Upper lobe of right lung (tissue), 1 donor: ENCODE measurements at regions not wholly inside any gene's neighbourhood (a gene's known extent, or its start where the extent isn't known, plus 50 kb on each side); places are given as distances from the start of the nearest gene placed in this dataset.

Experiments used
- ATAC-seq: fragments of 200-7000 bp; cut with Tn5 transposase; one replicate; pipeline ENCODE4 v1.9.1; 2020; ENCODE audit warnings: mild to moderate bottlenecking, moderate library complexity
- DNase-seq: peaks from one replicate; pipeline ENCODE4 v3.0.0-alpha.2; 2020
- H3K27ac ChIP-seq: fragments of 200-600 bp; one replicate; pipeline ENCODE4 v1.8.0; 2022
- H3K27me3 ChIP-seq: fragments of 200-600 bp; one replicate; pipeline ENCODE4 v1.8.0; 2022; ENCODE audit warnings: mild to moderate bottlenecking
- H3K36me3 ChIP-seq: fragments of 200-600 bp; one replicate; pipeline ENCODE4 v1.8.0; 2022
- H3K4me1 ChIP-seq: fragments of 200-600 bp; one replicate; pipeline ENCODE4 v1.8.0; 2022
- H3K4me3 ChIP-seq: fragments of 200-600 bp; one replicate; pipeline ENCODE4 v1.8.0; 2022; ENCODE audit warnings: mild to moderate bottlenecking
- H3K9me3 ChIP-seq: fragments of 200-600 bp; one replicate; pipeline ENCODE4 v1.8.0; 2022
- intact Hi-C: fragments of 100-400 bp; cut with DNase I; formaldehyde crosslinking; loops from one replicate; pipeline ENCODE4 v1.11.0; 2022
- TF ChIP-seq, protein P1 (sequence below): fragments of 200-600 bp; IDR thresholded peaks from one replicate; pipeline ENCODE4 v1.8.0; 2022; ENCODE audit warnings: antibody characterized with exemption
- donor health status: DM: no; HTN: yes; CAD: no; lungs with severe emphysema.

DNA sequence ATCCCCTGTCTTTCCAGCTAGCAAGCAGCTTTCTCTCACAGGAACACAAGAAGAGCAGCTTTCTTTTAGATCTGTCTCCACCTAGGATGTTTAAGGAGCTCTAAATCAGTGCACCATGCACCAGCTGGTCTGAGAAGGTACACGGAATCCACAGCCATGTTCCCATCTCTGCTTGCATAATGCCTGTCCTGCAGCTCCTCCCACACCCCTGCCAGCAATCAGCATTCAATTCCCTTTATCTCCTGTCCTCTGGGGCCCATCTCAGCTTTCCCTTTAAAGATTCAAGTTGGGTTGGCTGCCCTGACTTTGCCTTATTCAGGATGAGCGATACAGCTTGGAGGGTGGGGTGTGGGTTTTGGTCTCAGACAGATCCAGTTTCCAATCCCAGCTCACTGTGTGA, 826.3 kb downstream of the BCL11B start:
- Histone ChIP-seq H3K27me3 (no peaks in the 10 kb centered on the region), H3K36me3 (no peaks in the 10 kb centered on the region), H3K4me3 (no peak overlapping the region), H3K9me3 (no peaks in the 10 kb centered on the region), H3K27ac (no peak overlapping the region), H3K4me1 (no peaks in the 10 kb centered on the region)
- TF ChIP-seq, protein P1, sequence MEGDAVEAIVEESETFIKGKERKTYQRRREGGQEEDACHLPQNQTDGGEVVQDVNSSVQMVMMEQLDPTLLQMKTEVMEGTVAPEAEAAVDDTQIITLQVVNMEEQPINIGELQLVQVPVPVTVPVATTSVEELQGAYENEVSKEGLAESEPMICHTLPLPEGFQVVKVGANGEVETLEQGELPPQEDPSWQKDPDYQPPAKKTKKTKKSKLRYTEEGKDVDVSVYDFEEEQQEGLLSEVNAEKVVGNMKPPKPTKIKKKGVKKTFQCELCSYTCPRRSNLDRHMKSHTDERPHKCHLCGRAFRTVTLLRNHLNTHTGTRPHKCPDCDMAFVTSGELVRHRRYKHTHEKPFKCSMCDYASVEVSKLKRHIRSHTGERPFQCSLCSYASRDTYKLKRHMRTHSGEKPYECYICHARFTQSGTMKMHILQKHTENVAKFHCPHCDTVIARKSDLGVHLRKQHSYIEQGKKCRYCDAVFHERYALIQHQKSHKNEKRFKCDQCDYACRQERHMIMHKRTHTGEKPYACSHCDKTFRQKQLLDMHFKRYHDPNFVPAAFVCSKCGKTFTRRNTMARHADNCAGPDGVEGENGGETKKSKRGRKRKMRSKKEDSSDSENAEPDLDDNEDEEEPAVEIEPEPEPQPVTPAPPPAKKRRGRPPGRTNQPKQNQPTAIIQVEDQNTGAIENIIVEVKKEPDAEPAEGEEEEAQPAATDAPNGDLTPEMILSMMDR, result no peak
- DNase-seq (no peak), ATAC-seq (no peak)
- intact Hi-C loops, result no loop called here

DNA sequence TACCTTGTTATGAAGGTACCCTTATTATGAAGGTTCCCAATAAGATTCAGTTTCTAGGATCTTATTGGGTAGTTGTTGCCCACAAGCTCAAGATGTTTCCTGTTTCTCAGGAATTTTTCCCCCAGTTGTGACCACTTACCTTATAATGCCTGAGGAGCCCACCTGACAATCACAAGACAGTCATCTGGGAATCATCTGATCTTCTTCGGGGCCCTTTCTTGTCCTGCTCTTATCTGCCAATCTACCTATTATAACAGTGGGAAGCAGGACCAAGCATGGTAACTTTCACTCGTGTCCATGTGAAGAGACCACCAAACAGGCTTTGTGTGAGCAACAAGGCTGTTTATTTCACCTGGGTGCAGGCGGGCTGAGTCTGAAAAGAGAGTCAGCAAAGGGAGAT, 825.5 kb downstream of the BCL11B start:
- no peak overlapping the region for H3K27ac ChIP-seq
- H3K27me3 ChIP-seq, result no peaks in the 10 kb centered on the region
- DNase-seq (no peak), ATAC-seq (no peak)
- H3K9me3 ChIP-seq, result no peaks in the 10 kb centered on the region
- H3K4me1 ChIP-seq, result no peaks in the 10 kb centered on the region
- TF ChIP-seq, protein P1, result no peak
- no peaks in the 10 kb centered on the region for H3K36me3 ChIP-seq
- no peak overlapping the region for H3K4me3 ChIP-seq
- intact Hi-C loops, result no loop called here

DNA sequence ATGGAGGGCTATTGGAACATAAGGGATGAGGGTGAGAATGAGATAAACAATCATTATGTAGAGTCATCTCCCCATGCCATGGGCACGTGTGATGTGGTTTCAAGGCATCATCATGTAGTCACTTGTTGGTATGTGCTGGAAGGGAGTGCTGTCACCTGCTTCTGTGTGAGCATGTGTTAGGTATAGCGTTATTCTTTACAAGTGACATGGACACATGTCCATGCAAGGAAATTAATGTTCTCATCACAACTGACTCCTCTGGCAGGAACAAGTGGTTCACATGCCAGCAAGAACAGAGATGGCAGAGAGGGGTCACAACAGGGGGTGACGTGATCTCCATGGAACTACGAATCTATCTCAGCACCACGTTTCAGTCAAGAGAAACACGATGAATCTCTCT, 815.8 kb downstream of the BCL11B start:
- TF ChIP-seq, protein P1, result no peak
- Histone ChIP-seq H3K27ac (no peak overlapping the region), H3K27me3 (no peaks in the 10 kb centered on the region), H3K4me1 (no peaks in the 10 kb centered on the region), H3K36me3 (no peaks in the 10 kb centered on the region), H3K4me3 (no peak overlapping the region), H3K9me3 (no peaks in the 10 kb centered on the region)
- ATAC-seq (no peak), DNase-seq (no peak)
- intact Hi-C loops, result no loop called here

DNA sequence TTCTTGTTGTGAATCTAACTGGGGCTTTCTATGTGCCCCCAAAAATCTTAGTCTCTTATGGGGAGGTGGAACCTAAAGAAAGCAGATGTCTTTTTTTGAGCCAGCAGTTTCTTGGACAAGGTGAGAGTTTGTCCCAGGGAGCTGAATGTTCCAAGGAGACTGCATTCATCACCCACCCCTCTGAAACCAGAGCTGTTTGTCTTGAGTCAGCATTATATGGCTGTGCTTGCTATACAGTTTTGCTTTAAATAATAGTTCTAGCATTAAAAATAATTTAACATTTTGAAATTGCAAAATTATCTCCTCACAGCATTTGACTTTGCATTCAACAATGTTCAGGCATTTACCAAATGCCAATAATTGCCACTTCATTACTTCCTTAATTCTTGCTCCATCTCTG, 813.3 kb downstream of the BCL11B start:
- no peak overlapping the region for H3K4me3 ChIP-seq
- no peak for ATAC-seq
- intact Hi-C loops, result no loop called here

DNA sequence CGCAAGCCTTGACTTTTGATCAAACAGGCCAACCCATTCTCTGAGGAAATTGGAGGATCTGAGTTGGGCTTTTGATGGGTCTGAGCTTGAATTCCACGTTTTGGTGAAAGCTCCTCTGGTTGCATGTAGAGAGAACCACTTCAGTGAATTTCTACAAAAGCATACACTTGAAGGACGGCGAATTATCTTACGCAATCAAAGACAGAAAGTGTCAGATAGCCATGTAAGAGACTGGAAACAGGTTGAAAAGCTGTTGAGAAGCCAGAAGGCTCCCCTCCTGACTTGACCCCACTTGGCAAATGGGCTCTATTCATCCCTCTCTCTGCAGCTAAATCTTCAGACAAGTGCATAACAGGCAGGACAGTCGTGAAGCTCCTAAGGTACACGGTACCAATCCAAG, 809.1 kb downstream of the BCL11B start:
- Histone ChIP-seq H3K36me3 (no peaks in the 10 kb centered on the region), H3K9me3 (no peaks in the 10 kb centered on the region), H3K4me1 (no peaks in the 10 kb centered on the region), H3K27me3 (no peaks in the 10 kb centered on the region), H3K4me3 (no peak overlapping the region), H3K27ac (no peak overlapping the region)
- TF ChIP-seq, protein P1, result no peak
- ATAC-seq (no peak), DNase-seq (no peak)
- intact Hi-C loops, result no loop called here

More for the DNA sequence above, 813.3 kb downstream of the BCL11B start:
- Histone ChIP-seq H3K27me3 (no peaks in the 10 kb centered on the region), H3K36me3 (no peaks in the 10 kb centered on the region), H3K9me3 (no peaks in the 10 kb centered on the region), H3K4me1 (no peaks in the 10 kb centered on the region), H3K27ac (no peak overlapping the region)
- DNase-seq, result no peak
- TF ChIP-seq, protein P1, result no peak

DNA sequence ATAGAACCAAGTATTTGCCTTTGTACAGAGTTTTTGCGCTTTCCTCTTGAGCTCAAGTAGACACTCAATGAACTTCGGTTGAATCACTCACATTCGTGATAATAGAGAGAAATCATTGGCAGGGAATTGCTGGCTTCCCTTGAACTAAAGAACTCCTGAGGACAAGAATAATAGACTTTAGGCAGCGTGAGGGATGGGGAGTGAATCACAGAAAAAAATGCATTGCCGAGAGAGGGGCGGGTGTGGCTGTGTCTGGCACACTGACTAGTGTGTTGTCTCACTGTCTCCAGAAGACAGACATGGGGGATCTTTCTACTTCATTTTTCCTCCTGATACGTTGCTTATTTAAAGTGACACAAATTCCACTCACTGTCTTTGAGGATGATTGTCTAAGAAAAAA, 805.2 kb downstream of the BCL11B start:
- ATAC-seq (no peak), DNase-seq (no peak)
- TF ChIP-seq, protein P1, result no peak
- Histone ChIP-seq H3K4me1 (no peaks in the 10 kb centered on the region), H3K9me3 (no peaks in the 10 kb centered on the region), H3K36me3 (no peaks in the 10 kb centered on the region), H3K4me3 (no peak overlapping the region), H3K27ac (no peak overlapping the region), H3K27me3 (no peaks in the 10 kb centered on the region)
- intact Hi-C loops, result no loop called here
